ENCODE measurements at regions not wholly inside any gene's neighbourhood (a gene's known extent, or its start where the extent isn't known, plus 50 kb on each side); places are given as distances from the start of the nearest gene placed in this dataset.

GRCh38 chr22:49018601-49019000, 809.1 kb downstream of the BRD1 start:
- DNase-seq (ENCODE audit: low read depth in 3 of 3), result no peak

DNA sequence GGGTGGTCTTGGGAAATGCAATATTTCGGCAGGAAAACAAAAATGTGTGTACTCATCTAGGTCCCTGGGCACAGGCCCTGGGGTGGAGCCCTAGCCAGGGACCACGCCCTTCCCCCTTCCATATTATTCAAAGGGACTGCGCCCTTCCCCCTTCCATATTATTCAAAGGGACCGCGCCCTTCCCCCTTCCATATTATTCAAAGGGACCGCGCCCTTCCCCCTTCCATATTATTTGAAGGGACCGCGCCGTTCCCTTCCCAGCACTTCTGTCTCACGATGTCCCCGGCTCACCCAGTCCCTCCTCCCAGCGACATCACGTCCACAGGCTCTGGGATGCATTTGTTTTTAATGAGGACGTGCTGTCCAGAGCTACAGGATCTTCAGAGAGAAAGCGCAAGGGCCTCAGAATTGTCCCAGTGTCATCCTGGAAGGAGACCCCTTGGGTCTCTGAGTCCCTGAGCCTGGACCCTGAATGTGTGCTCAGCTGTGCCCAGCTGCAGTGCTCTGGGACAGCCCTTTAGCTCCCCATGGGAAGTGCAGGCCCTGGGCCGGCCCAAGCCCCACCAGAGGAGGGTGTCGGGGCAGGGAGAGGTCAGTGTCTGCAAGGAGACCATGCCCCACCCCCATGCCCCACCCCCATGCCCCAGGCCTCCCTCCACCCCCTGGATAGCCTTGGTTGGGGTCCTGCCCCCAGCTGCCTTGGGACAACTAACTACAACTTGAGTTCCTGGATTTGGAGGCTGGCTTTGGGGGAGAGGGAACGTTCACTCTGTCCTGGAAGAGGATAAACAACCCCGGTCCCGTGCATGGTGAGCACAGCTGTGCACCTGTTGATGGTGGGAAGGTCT, 810.0 kb downstream of the BRD1 start:
- no peak for DNase-seq (ENCODE audit: low read depth in 3 of 3)

GRCh38 chr22:49016909-49017481, 810.7 kb downstream of the BRD1 start:
- no peak for DNase-seq (ENCODE audit: low read depth in 3 of 3)

GRCh38 chr22:49015993-49016908, 811.4 kb downstream of the BRD1 start:
- no peak for DNase-seq (ENCODE audit: low read depth in 3 of 3)

DNA sequence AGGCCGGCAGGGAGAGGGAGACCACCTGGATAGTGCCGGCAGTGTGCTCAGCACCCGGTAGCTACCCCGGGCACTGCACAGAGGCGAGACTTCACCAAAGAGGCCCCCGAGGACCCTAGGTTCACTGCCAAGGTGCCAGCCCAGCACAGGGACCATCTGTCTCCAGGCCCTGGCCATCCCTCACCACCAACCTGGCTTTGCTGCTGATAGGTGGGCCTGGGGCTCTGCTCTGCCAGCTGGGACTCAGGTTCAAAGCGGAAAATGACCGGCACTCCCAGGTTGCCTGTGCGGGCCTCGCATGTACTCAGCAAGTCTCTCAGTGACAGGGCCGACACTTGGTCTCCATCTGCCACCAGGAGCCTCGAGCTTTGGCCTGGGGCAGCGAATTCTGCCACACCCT, 812.2 kb downstream of the BRD1 start:
- DNase-seq (ENCODE audit: low read depth in 3 of 3), result no peak

DNA sequence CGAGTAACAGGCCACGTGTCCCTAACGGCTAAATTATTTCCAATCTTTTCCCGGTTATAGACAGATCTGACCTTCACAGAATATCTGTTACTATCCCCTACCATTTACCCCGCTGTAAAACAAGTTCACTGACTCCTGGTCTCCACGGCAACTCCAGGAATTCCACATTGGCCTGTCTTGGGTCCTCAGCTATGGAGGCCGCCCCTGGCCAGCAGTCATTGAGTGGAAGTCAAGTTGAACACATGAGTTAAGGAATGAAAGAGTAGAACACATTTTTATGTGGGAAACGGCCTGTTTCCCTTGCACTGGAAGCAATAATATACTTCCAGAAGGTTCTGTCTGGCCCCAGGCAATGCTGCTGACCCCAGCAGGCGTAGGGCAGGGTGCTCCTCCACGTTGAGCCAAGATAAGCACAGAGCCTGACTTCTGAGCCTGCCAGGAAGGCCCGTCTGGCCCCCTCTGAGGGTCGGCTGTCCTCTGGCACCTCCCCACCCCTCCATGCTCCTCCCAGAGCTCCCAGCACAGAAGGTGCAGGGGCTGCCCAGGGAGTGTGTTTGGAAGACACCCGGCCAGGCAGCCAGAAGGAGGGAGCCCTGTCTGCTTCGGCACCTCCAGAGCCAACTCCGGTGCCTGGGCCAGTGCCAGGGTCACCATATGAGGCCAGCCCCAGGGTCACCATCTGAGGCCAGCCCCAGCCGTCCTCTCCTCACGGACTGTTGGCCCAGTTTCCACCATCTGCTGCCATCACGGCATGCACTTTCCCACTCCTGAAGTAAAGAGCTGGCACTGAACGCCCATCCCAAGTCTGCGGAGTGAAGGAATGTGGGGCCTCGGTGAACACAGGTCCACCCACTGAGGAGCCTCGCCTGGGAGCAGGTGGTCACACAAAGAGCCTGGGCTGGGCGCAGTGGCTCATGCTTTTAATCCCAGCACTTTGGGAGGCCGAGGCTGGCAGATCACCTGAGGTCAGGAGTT, 813.2 kb downstream of the BRD1 start:
- DNase-seq (ENCODE audit: low read depth in 3 of 3), result no peak

DNA sequence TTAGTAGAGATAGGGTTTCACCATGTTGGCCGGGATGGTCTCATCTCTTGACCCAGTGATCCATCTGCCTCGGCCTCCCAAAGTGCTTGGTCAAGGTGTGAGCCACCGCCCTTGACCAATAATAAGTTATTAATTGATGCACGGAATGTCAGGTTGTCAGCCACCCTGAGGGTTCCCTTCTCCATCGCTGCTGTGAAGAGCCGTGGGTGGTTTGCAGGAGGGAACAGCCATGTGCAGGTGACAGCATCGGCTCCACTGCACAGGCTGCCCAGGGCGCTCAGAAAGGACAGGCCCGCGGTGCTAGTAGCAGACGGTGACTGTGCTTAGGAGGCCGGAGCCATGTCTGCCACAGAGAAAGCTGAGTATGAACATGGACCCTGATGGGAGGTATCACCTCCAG, 814.0 kb downstream of the BRD1 start:
- no peak for DNase-seq (ENCODE audit: low read depth in 3 of 3)

DNA sequence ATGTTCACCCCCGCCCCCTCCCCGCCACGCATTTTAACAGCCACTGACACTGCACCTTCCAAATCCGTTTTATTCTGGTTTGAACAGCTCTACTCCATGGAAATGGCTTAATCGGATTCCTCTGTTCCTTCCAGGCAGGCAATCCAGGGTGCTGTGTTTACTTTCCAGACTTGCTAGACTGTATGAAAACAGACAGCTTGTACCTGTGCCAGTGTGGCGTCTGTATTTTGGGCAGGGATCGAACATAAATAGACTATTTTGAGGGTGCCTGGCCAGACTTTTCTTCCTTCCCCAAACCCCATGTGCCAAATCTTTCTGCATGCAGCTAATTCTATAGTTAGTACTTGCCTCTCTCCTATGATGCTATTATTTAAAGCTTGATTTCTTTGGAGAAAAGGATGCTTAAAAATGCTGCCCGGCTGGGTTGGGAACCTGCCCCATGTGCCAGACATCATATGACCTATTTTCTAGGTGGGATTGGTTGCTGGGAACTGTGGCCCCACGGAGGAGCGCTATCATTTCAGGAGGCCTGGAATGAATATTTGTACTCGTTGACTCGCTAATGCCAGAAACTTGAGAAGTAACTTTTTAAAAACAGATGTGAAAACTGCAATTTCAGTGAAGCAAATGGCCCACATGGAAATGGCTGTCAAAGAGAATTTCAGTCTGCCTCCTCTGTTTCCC, 814.8 kb downstream of the BRD1 start:
- no peak for DNase-seq (ENCODE audit: low read depth in 3 of 3)

GRCh38 chr22:49011769-49012648, 815.7 kb downstream of the BRD1 start:
- no peak for DNase-seq (ENCODE audit: low read depth in 3 of 3)

- DNase-seq (ENCODE audit: low read depth in 3 of 3), result no peak
These were observed 816.3 kb downstream of the BRD1 start for GRCh38 chr22:49011379-49011768.

- no peak for DNase-seq (ENCODE audit: low read depth in 3 of 3)
These were observed 816.8 kb downstream of the BRD1 start for GRCh38 chr22:49010901-49011300.

- DNase-seq (ENCODE audit: low read depth in 3 of 3), result no peak
These were observed 817.4 kb downstream of the BRD1 start for GRCh38 chr22:49010070-49010863.

GRCh38 chr22:49009359-49010063, 818.2 kb downstream of the BRD1 start:
- DNase-seq (ENCODE audit: low read depth in 3 of 3), result no peak

DNA sequence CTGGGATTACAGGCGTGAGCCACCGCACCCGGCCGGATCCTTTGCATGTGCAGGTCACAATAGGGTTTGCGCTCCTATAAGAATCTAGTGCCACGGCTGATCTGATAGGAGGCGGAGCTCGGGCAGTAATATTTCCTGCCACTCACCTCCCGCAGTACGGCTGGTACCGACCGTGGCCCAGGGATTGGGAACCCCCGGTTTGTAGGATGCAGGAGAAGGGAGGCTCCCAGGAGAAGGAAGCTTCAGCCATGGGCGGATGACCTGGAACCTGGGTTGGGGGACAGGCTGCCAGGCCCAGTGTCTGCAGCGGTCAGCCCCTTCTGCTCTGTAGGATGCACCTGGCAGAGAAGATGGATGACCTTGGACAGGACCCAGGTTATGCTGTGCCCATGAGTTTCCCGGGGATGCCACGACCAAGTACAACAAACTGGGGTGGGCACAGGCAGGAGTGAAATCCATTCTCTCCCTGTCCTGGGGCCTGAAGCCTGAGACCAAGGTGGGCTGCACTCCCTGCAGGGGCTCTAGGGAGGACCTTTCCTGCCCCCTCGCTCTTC, 818.9 kb downstream of the BRD1 start:
- DNase-seq (ENCODE audit: low read depth in 3 of 3), result no peak

DNA sequence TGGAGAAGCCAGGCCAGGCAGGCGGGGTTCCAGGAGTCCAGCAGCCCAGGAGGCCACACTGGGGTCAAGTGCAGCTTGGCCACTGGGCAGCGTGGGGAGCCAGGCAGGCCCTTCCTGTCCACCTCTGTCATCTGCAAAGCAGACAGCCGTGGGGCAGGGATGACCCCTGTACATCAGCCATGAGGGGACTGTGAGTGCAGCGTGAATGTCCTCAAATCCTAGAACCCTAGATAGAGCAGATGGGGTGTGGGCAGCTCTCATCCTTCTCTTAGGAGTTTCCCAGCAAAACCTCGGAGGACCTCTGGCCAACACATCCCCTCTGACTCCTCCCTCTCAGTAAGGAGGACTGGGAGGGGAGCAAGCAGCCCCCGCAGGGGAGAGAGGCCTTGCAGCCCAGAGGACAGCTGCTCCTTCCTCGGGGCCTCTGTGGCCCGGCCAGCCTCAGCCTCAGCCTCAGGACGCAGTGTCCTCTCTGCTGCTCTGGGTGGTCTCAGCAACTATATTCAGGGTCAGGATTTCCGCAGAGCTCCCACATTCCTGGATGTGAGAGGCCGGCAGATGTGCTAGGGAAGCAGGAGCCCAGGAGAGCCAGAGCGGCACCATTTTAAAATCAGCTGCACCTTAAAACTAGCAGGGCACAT, 820.5 kb downstream of the BRD1 start:
- no peak for DNase-seq (ENCODE audit: low read depth in 3 of 3)

DNA sequence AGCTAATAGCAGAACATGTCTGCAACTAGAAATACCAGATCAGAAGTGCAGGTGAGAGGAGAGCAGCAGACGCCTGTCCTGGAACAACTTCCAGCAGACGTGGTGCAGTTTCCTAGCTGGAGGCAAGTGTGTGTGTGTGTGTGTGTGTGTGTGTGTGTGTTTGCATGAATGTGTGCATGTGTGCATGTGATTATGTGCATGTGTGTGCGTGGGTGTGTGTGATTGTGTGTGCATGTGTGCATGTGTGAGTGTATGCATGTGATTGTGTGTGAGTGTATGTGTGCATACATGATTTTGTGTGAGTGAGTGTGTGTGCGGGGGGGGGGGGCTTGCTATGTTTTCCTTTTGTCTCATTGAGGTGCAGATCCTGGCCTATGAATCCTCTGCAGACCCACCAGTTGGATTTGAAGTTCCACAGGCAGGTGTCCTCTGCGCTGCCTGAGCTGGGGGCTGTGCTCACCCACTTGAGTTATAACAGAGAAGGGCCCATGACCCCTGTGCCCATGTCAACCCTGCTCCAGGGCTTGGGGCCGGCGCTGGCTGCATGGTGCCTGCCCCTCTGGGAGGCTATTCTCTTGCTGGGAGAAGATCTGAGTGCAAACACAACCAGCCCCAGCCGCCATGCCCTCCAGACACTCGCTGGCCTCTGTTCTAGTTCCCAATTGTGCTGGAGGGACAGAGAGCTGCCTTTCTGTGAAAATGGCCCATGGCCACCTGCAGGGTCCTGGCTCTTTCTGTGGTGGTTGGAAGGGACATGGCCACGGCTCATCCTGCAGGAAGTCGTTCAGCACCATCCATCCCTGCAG, 821.3 kb downstream of the BRD1 start:
- no peak for DNase-seq (ENCODE audit: low read depth in 3 of 3)

- DNase-seq (ENCODE audit: low read depth in 3 of 3), result no peak
These were observed 822.1 kb downstream of the BRD1 start for GRCh38 chr22:49005557-49005956.
